ENCODE measurements at regions not wholly inside any gene's neighbourhood (a gene's known extent, or its start where the extent isn't known, plus 50 kb on each side); places are given as distances from the start of the nearest gene placed in this dataset.

GRCh38 chr10:129333706-129334105 is 133.3 kb upstream of the MGMT start:
- TF ChIP-seq, protein P1, sequence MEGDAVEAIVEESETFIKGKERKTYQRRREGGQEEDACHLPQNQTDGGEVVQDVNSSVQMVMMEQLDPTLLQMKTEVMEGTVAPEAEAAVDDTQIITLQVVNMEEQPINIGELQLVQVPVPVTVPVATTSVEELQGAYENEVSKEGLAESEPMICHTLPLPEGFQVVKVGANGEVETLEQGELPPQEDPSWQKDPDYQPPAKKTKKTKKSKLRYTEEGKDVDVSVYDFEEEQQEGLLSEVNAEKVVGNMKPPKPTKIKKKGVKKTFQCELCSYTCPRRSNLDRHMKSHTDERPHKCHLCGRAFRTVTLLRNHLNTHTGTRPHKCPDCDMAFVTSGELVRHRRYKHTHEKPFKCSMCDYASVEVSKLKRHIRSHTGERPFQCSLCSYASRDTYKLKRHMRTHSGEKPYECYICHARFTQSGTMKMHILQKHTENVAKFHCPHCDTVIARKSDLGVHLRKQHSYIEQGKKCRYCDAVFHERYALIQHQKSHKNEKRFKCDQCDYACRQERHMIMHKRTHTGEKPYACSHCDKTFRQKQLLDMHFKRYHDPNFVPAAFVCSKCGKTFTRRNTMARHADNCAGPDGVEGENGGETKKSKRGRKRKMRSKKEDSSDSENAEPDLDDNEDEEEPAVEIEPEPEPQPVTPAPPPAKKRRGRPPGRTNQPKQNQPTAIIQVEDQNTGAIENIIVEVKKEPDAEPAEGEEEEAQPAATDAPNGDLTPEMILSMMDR (conservative IDR thresholded peaks at IDR 0.05; ENCODE audit: low read depth, low read length): no peak
- H3K4me3 ChIP-seq (ENCODE audit: low read length): no peak overlapping the region
- DNase-seq (ENCODE audit: low read depth): no peak

- TF ChIP-seq, protein P1 (conservative IDR thresholded peaks at IDR 0.05; ENCODE audit: low read depth, low read length): no peak
- no peak overlapping the region for H3K4me3 ChIP-seq (ENCODE audit: low read length)
- DNase-seq (ENCODE audit: low read depth): no peak
Observed at GRCh38 chr10:129334266-129334665, 132.8 kb upstream of the MGMT start.

- no peak overlapping the region for H3K4me3 ChIP-seq (ENCODE audit: low read length)
- DNase-seq (ENCODE audit: low read depth): no peak
- TF ChIP-seq, protein P1 (conservative IDR thresholded peaks at IDR 0.05; ENCODE audit: low read depth, low read length): no peak
Observed at GRCh38 chr10:129335396-129335795, 131.6 kb upstream of the MGMT start.

GRCh38 chr10:129335942-129336341 is 131.1 kb upstream of the MGMT start:
- DNase-seq (ENCODE audit: low read depth): no peak
- TF ChIP-seq, protein P1 (conservative IDR thresholded peaks at IDR 0.05; ENCODE audit: low read depth, low read length): no peak
- H3K4me3 ChIP-seq (ENCODE audit: low read length): no peak overlapping the region

DNA sequence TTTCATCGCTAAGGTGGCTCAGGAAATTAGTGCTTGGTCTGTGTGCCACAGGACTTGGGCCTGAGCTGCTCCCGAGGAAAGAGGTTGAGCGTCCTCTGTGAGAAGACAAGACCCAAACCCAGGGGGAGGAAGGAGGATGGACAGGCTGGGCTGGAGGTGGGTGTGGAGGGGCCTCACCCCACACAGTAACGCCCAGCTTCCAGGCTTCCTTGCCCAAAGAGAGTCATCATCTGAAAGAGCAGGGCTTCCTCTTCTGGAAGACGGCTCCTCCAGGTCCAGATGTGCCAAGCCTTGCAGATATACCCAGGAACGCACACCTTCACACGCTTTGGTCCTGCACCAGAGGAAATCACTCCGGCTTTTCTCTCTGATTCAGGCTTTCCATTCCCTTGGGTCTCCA is 127.8 kb upstream of the MGMT start:
- no peak for DNase-seq (ENCODE audit: low read depth)
- no peak overlapping the region for H3K4me3 ChIP-seq (ENCODE audit: low read length)
- TF ChIP-seq, protein P1 (conservative IDR thresholded peaks at IDR 0.05; ENCODE audit: low read depth, low read length): no peak

GRCh38 chr10:129339841-129340240 is 127.2 kb upstream of the MGMT start:
- TF ChIP-seq, protein P1 (conservative IDR thresholded peaks at IDR 0.05; ENCODE audit: low read depth, low read length): no peak
- no peak overlapping the region for H3K4me3 ChIP-seq (ENCODE audit: low read length)
- DNase-seq (ENCODE audit: low read depth): no peak

GRCh38 chr10:129341087-129341486 is 126.0 kb upstream of the MGMT start:
- DNase-seq (ENCODE audit: low read depth): no peak
- H3K4me3 ChIP-seq (ENCODE audit: low read length): no peak overlapping the region
- TF ChIP-seq, protein P1 (conservative IDR thresholded peaks at IDR 0.05; ENCODE audit: low read depth, low read length): no peak
